Hepatocyte (in vitro differentiated cells): ENCODE measurements at regions not wholly inside any gene's neighbourhood (a gene's known extent, or its start where the extent isn't known, plus 50 kb on each side); places are given as distances from the start of the nearest gene placed in this dataset.

Experiments
- EZH2 ChIP-seq: fragments of 200-600 bp; sonication (generic); IDR thresholded peaks from 2 replicates; pipeline ENCODE4 v1.6.1; 2016; ENCODE audit warnings: antibody characterized with exemption, mild to moderate bottlenecking, borderline replicate concordance
- EZH2phosphoT487 ChIP-seq: fragments of 200-600 bp; sonication (generic); IDR thresholded peaks from one replicate; pipeline ENCODE4 v1.6.1; 2018; ENCODE audit warnings: antibody characterized with exemption, mild to moderate bottlenecking, low read depth, moderate library complexity; ENCODE audit not compliant: unreplicated experiment, severe bottlenecking
- TF ChIP-seq, protein P1 (sequence below): fragments of 200-600 bp; sonication (generic); IDR thresholded peaks from 2 replicates; pipeline ENCODE4 v1.5.1; 2016; ENCODE audit warnings: antibody characterized with exemption, mild to moderate bottlenecking; ENCODE audit not compliant: poor library complexity

GRCh38 chr20:6925744-6926278, 158.3 kb downstream of the BMP2 start:
- TF ChIP-seq, protein P1, sequence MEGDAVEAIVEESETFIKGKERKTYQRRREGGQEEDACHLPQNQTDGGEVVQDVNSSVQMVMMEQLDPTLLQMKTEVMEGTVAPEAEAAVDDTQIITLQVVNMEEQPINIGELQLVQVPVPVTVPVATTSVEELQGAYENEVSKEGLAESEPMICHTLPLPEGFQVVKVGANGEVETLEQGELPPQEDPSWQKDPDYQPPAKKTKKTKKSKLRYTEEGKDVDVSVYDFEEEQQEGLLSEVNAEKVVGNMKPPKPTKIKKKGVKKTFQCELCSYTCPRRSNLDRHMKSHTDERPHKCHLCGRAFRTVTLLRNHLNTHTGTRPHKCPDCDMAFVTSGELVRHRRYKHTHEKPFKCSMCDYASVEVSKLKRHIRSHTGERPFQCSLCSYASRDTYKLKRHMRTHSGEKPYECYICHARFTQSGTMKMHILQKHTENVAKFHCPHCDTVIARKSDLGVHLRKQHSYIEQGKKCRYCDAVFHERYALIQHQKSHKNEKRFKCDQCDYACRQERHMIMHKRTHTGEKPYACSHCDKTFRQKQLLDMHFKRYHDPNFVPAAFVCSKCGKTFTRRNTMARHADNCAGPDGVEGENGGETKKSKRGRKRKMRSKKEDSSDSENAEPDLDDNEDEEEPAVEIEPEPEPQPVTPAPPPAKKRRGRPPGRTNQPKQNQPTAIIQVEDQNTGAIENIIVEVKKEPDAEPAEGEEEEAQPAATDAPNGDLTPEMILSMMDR = no peak
- TF ChIP-seq EZH2 (no peak), EZH2phosphoT487 (no peak)
